Astrocyte of the spinal cord (primary cell): ENCODE measurements at regions not wholly inside any gene's neighbourhood (a gene's known extent, or its start where the extent isn't known, plus 50 kb on each side); places are given as distances from the start of the nearest gene placed in this dataset.

Source experiments
- DNase-seq: peaks from one replicate; pipeline ENCODE4 v3.0.0; 2011; ENCODE audit warnings: low read depth, low spot score
- H3K4me3 ChIP-seq: 2 replicates; pipeline ENCODE4 v1.5.1; 2011; ENCODE audit warnings: low read depth, mild to moderate bottlenecking, low read length, moderate library complexity
- CTCF ChIP-seq: IDR thresholded peaks from 2 replicates; pipeline ENCODE4 v1.5.1; 2012; ENCODE audit warnings: low read depth, mild to moderate bottlenecking, low read length, inconsistent platforms
- in situ Hi-C: cut with HindIII; loops from 2 replicates; pipeline ENCODE4 v1.10.0; 2017; ENCODE audit warnings: low sequenced_read_pairs

- no peak for DNase-seq
- in situ Hi-C loops, result no loop called here
- H3K4me3 ChIP-seq, result no peak overlapping the region
- no peak for TF ChIP-seq CTCF
These were observed 437.6 kb downstream of the RERGL start for GRCh38 chr12:17652436-17652835.

GRCh38 chr12:17642340-17642650 is 447.7 kb downstream of the RERGL start:
- TF ChIP-seq CTCF, result no peak
- no peak overlapping the region for H3K4me3 ChIP-seq
- no peak for DNase-seq
- in situ Hi-C loops, result no loop called here

GRCh38 chr12:17640615-17641014 is 449.4 kb downstream of the RERGL start:
- in situ Hi-C loops, result no loop called here
- H3K4me3 ChIP-seq, result no peak overlapping the region
- TF ChIP-seq CTCF, result no peak
- no peak for DNase-seq

GRCh38 chr12:17618831-17619230 is 471.2 kb downstream of the RERGL start:
- no peak for DNase-seq

GRCh38 chr12:17609701-17610100 is 480.3 kb downstream of the RERGL start:
- H3K4me3 ChIP-seq, result no peak overlapping the region
- no peak for TF ChIP-seq CTCF
- in situ Hi-C loops, result no loop called here
- no peak for DNase-seq

More at GRCh38 chr12:17618831-17619230, 471.2 kb downstream of the RERGL start:
- no peak for TF ChIP-seq CTCF
- no peak overlapping the region for H3K4me3 ChIP-seq
- in situ Hi-C loops, result no loop called here

GRCh38 chr12:17609153-17609552 is 480.8 kb downstream of the RERGL start:
- in situ Hi-C loops, result no loop called here
- no peak for TF ChIP-seq CTCF
- no peak overlapping the region for H3K4me3 ChIP-seq
- DNase-seq, result no peak

- no peak for TF ChIP-seq CTCF
- DNase-seq, result no peak
- H3K4me3 ChIP-seq, result no peak overlapping the region
- in situ Hi-C loops, result no loop called here
These were observed 494.9 kb downstream of the RERGL start for GRCh38 chr12:17595111-17595510.
